ENCODE measurements at regions not wholly inside any gene's neighbourhood (a gene's known extent, or its start where the extent isn't known, plus 50 kb on each side); places are given as distances from the start of the nearest gene placed in this dataset.

DNA sequence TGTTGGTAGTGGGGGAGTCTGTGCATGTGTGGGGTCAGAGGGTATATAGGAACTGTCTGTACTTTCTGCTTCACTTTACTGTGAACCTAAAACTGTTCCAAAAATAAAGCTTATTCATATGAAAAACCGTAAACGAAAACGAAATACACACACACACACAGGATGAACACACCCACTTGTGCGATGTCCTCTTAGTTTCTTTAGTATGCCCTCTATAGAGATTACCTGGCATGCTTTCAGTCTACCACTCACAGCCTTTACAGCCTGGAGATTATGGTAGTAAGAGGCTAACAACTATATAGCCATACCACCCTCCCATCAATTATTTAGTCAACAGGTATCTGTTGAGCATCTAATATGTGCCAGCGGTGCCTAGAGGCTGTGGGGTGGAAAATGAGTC is 60.0 kb upstream of the UBE3A start:
- TF ChIP-seq, protein P1, sequence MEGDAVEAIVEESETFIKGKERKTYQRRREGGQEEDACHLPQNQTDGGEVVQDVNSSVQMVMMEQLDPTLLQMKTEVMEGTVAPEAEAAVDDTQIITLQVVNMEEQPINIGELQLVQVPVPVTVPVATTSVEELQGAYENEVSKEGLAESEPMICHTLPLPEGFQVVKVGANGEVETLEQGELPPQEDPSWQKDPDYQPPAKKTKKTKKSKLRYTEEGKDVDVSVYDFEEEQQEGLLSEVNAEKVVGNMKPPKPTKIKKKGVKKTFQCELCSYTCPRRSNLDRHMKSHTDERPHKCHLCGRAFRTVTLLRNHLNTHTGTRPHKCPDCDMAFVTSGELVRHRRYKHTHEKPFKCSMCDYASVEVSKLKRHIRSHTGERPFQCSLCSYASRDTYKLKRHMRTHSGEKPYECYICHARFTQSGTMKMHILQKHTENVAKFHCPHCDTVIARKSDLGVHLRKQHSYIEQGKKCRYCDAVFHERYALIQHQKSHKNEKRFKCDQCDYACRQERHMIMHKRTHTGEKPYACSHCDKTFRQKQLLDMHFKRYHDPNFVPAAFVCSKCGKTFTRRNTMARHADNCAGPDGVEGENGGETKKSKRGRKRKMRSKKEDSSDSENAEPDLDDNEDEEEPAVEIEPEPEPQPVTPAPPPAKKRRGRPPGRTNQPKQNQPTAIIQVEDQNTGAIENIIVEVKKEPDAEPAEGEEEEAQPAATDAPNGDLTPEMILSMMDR (IDR thresholded peaks at IDR 0.05): no peak
- no peak for TF ChIP-seq POLR2A (IDR thresholded peaks at IDR 0.05)

Measured in Peyer's patch (tissue), 4 donors.